Raji (cell line): ENCODE measurements at regions not wholly inside any gene's neighbourhood (a gene's known extent, or its start where the extent isn't known, plus 50 kb on each side); places are given as distances from the start of the nearest gene placed in this dataset.

Experiments used
- POLR2A ChIP-seq: IDR thresholded peaks from 2 replicates; pipeline ENCODE4 v1.6.1; 2011; ENCODE audit warnings: low read depth, low read length, control low read depth; ENCODE audit not compliant: insufficient read depth

- TF ChIP-seq POLR2A: no peak
Observed at GRCh38 chr2:128646691-128647090, 328.0 kb upstream of the HS6ST1 start.

DNA sequence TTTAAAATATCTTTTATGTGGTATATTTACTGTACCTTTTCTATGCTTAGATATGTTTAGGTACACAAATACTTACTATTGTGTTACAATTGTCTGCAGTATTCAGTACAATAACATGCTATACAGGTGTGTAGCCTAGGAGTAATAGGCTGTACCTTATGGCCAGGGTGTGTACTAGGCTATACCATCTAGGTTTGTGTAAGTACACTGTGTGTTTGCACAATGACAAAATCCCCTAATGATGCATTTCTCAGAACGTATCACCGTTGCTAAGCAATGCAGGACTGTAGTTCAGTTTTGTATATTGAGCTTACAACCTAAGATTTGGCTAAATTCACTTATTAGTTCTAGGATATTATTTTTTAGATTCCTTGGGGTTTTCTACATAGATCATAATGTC is 332.3 kb upstream of the HS6ST1 start:
- no peak for TF ChIP-seq POLR2A

DNA sequence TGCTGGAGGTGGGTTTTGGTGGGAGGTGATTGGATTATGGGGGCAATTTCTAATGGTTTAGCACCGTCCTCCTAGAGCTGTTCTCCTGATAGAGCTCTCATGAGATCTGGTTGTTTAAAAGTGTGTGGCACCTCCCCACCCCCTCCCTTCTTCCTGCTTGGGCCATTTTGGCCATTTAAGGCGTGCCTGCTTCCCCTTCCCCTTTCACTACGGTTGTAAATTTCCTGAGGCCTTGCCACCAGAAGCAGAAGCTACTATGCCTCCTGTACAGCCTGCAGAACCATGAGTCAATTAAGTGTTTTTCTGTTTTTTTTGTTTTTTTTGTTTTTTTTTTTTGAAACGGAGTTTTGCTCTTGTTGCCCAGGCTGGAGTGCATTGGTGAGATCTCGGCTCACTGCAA is 335.7 kb upstream of the HS6ST1 start:
- TF ChIP-seq POLR2A: no peak

DNA sequence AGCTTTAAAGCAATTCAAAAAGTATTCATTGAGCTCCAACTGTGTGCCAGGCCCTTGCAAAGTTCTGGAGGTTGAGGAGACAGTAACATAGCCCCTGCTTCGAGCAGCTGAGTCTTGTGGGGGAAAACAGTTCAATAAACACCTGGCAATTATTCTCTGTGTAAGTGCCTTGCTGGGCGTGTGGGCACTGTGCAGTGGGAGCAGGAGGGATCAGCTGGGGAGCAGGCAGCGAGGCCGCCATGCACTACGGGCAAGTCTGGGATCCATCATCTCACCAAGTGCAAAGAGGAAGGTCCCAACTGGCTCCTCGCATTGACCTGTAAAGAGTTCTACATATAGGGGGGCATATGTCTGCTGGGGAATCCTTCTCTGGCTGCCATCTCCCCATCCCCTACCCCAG is 342.2 kb upstream of the HS6ST1 start:
- no peak for TF ChIP-seq POLR2A

- no peak for TF ChIP-seq POLR2A
Observed at GRCh38 chr2:128661311-128661710, 342.6 kb upstream of the HS6ST1 start.

DNA sequence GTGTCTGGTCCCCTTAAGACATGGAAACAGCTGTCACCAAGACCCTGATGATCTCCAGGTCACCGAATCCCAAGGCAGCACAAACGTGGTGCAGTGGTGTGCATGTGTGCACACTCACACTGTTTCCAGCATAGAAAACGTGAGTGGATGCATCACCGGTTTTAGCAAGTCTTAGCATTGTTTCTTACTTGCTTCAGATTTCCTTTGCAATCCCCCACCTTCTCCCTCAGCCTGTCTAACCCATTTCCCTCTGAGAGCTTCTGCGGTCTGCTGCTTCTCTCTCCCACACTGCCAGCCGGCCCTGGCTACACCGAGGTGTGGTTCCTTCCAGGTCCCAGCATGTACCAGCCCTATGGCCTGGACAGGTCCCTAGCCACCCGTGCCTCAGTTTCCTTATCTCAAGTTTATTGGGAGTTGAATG is 343.4 kb upstream of the HS6ST1 start:
- no peak for TF ChIP-seq POLR2A

DNA sequence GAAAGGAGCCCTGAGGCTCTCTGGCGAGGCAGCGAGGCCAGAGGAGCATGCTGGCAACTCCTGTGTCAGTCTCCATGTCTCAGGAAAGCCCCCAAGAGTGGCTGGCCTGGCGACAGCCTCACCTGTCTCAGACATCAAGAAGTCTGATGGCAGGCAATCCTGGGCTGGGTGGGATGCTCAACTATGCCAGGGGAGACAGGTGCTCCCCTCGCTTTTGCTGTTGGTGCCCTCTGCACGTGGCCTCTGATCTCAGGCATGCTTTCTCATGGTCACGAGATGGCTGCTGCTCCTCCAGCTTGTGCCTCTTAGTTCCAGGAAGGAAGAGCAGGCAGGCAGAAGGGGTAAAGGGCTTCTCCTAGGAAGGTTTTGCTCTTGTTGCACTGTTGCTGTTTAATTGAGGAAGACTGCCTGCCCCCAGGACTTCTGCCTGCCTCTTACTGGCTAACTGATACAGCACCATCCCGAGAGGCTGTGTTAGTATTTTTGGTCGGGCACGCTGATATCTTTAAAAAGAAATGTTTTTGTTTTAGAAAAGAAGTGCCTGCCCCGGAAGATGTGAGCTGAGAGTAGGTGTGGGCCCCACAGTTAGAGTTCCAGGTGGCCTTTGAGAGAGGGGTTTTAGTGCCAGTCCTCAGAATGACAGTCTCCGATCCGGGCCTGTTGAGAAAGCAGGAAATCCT is 344.8 kb upstream of the HS6ST1 start:
- no peak for TF ChIP-seq POLR2A

- no peak for TF ChIP-seq POLR2A
Observed at GRCh38 chr2:128664499-128664971, 345.9 kb upstream of the HS6ST1 start.

- TF ChIP-seq POLR2A: no peak
Observed at GRCh38 chr2:128665113-128665512, 346.4 kb upstream of the HS6ST1 start.

- no peak for TF ChIP-seq POLR2A
Observed at GRCh38 chr2:128666596-128666995, 347.9 kb upstream of the HS6ST1 start.

DNA sequence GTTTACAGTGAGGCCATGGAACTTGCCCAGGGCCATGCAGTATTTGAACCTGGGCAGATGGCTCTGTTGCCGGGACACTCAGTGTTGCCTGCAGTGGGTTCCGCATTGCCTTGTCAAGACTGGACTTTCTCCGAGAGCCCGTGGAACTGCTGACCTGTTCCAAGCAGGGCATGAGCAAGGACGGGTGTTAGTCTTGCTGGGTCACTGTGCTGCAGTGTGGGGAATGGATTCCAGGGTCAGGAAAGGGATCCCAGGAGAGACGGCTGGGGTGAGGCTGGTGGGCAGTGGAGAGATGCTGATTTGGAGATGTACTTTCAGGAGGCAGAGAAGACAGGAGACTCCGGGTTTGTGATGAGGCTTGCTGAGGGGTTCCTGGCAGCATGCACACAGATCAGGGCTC is 348.7 kb upstream of the HS6ST1 start:
- TF ChIP-seq POLR2A: no peak

- TF ChIP-seq POLR2A: no peak
Observed at GRCh38 chr2:128668946-128669345, 350.3 kb upstream of the HS6ST1 start.

DNA sequence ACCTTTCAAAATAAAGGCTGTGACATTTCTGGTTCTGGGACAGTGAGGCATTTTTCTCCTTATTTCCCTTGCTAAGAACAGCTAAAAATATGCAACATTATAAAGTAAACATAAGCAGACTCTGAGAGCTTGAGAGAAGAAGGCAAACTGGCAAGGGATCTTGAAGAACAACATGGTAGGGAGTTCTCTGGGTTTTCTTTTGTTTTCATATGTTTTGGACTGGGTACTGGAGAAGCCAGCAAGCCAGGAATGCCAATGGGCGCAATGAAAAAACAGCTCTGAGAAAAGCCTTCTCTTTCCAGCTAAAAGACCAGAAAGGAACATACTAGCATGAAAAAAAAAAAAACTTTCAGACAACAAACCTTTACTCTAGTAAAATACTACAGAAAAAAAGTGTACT is 351.4 kb upstream of the HS6ST1 start:
- TF ChIP-seq POLR2A: no peak

GRCh38 chr2:128681507-128681906 is 362.8 kb upstream of the HS6ST1 start:
- TF ChIP-seq POLR2A: no peak

DNA sequence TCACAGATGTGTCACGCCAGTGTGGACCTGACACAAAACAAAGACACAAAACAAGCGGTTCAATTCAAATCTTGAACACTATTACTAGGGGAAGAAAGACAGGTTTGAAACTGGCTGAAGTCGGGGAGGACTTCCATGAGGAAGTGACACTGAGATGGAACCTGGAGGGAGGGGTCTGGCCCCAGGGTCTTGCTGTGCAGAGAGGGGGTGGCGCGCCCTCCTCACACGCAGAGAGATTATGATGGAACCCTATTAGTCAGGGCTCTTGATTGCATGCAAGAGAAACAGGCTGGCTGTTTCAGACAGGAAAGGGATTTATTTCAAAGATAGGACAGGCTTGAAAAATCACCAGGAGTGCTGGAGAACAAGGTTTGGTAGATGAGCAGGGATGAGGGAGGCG is 363.6 kb upstream of the HS6ST1 start:
- TF ChIP-seq POLR2A: no peak

GRCh38 chr2:128682729-128683284 is 364.1 kb upstream of the HS6ST1 start:
- TF ChIP-seq POLR2A: no peak

DNA sequence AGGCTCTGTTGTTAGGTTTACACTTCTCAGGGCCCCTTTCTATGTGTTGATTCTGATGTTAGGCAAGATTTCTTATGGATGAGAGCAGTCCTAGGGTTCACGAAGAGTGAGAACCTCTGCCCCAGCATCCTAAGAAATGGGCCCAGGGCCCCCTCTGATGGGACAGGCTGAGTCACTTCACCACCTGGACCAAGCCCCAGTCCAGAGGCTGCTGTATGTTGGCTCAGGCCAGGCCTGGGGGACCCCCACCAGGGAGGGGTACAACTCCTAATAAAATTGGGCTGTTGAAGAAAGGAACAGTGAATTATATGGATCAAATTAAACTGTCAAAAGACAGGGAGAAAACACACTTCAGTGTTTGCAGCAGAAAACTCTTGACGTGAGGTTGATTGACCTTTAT is 365.9 kb upstream of the HS6ST1 start:
- no peak for TF ChIP-seq POLR2A

- TF ChIP-seq POLR2A: no peak
Observed at GRCh38 chr2:128685841-128686496, 367.3 kb upstream of the HS6ST1 start.
